GM12878 (cell line): ENCODE measurements at regions not wholly inside any gene's neighbourhood (a gene's known extent, or its start where the extent isn't known, plus 50 kb on each side); places are given as distances from the start of the nearest gene placed in this dataset.

Experiments used
- ATAC-seq: fragments of 200-7000 bp; cut with Tn5 transposase; 3 replicates; pipeline ENCODE4 v1.9.1; 2020; ENCODE audit warnings: mild to moderate bottlenecking, moderate library complexity
- BruUV-seq: library from RNA; stranded (reverse); fragments of 400-500 nt; replicated peaks from 2 replicates; lab custom pipeline; 2021; lab: Mats Ljungman, UMichigan
- CTCF ChIA-PET: fragments of 300-600 bp; sonication (Branson Sonifier 250); formaldehyde crosslinking; extraction: SDS; loops from one replicate; lab custom pipeline; 2021; ENCODE audit warnings: inconsistent platforms; lab: Yijun Ruan, JAX
- POLR2A ChIA-PET: fragments of 350-600 bp; formaldehyde crosslinking; extraction: SDS; loops from one replicate; lab custom pipeline; 2021; ENCODE audit warnings: inconsistent platforms; lab: Charles Lee
- RAD21 ChIA-PET: fragments of 300-600 bp; sonication (Branson Sonifier 250); formaldehyde crosslinking; loops from one replicate; lab custom pipeline; 2023; ENCODE audit warnings: antibody characterized with exemption; ENCODE audit not compliant: unreplicated experiment; lab: Charles Lee
- SMC1A ChIA-PET: fragments of 300-600 bp; sonication (Branson Sonifier 250); formaldehyde crosslinking; loops from one replicate; lab custom pipeline; 2023; ENCODE audit not compliant: unreplicated experiment, uncharacterized antibody; lab: Charles Lee
- DNase-seq: peaks from one replicate; pipeline ENCODE4 v3.0.0-alpha.2; 2011; ENCODE audit warnings: low read depth, low spot score
- FAIRE-seq: peaks from 3 replicates; lab custom pipeline; 2011; peaks lifted over from hg19 to GRCh38; lab: Jason Lieb, UNC
- H2AFZ ChIP-seq: 2 replicates; pipeline ENCODE4 v1.6.0; 2011; ENCODE audit warnings: low read depth, low read length, control low read depth; ENCODE audit not compliant: control insufficient read depth
- H3K27ac ChIP-seq: 2 replicates; pipeline ENCODE4 v1.5.1; 2011; ENCODE audit warnings: control low read depth; ENCODE audit not compliant: control insufficient read depth, insufficient read depth
- H3K27me3 ChIP-seq, 2 experiments: replicated peaks in 1 of 2; 2 replicates each; pipeline versions ENCODE4 v1.6.0 to v1.6.1; 2011; ENCODE audit warnings: low read length in 1 of 2; ENCODE audit not compliant: control insufficient read depth in 2 of 2, insufficient read depth in 2 of 2
- H3K36me3 ChIP-seq, 2 experiments: 2 replicates each; pipeline ENCODE4 v1.5.1; 2011; ENCODE audit warnings: low read length in 1 of 2; ENCODE audit not compliant: control insufficient read depth in 2 of 2, insufficient read depth in 2 of 2
- H3K4me1 ChIP-seq: 2 replicates; pipeline ENCODE4 v1.6.1; 2011; ENCODE audit warnings: mild to moderate bottlenecking, low read length, moderate library complexity, mixed read lengths; ENCODE audit not compliant: control insufficient read depth, insufficient read depth
- H3K4me2 ChIP-seq: 2 replicates; pipeline ENCODE4 v1.6.0; 2011; ENCODE audit warnings: control low read depth; ENCODE audit not compliant: control insufficient read depth, insufficient read depth
- H3K4me3 ChIP-seq: fragments of 200-600 bp; sonication (generic); 2 replicates; pipeline ENCODE4 v1.5.1; 2016
- H3K79me2 ChIP-seq: 2 replicates; pipeline ENCODE4 v1.6.0; 2011; ENCODE audit warnings: low read length; ENCODE audit not compliant: control insufficient read depth, insufficient read depth
- H3K9ac ChIP-seq: 2 replicates; pipeline ENCODE4 v1.8.0; 2011; ENCODE audit warnings: low read length, control low read depth, mixed read lengths; ENCODE audit not compliant: control insufficient read depth, insufficient read depth
- H3K9me3 ChIP-seq: replicated peaks from 3 replicates; pipeline ENCODE4 v1.5.1; 2011; ENCODE audit warnings: mild to moderate bottlenecking, low read length; ENCODE audit not compliant: control insufficient read depth, insufficient read depth
- H4K20me1 ChIP-seq: 2 replicates; pipeline ENCODE4 v1.6.0; 2011; ENCODE audit not compliant: control insufficient read depth, insufficient read depth
- NFIC ChIP-seq: IDR thresholded peaks from 2 replicates; pipeline ENCODE4 v1.6.1; 2012; ENCODE audit warnings: low read depth, mild to moderate bottlenecking, inconsistent platforms, low read length, moderate library complexity
- SUPT20H ChIP-seq: IDR thresholded peaks from 2 replicates; pipeline ENCODE4 v1.6.1; 2011; ENCODE audit warnings: low read depth, mild to moderate bottlenecking, low read length, moderate library complexity, borderline replicate concordance; ENCODE audit not compliant: control insufficient read depth
- WRNIP1 ChIP-seq: IDR thresholded peaks from 2 replicates; pipeline ENCODE4 v1.6.1; 2011; ENCODE audit warnings: low read depth, low read length, improper control_type of control experiment, borderline replicate concordance
- ZBED1 ChIP-seq: IDR thresholded peaks from 2 replicates; pipeline ENCODE4 v1.6.1; 2016; ENCODE audit warnings: borderline replicate concordance
- ZNF622 ChIP-seq: fragments of 450-650 bp; IDR thresholded peaks from 2 replicates; pipeline ENCODE4 v1.6.1; 2017; ENCODE audit warnings: mild to moderate bottlenecking, inconsistent platforms
- WGBS: methylation state at CpG from one replicate; pipeline ENCODE4 v1.1.6; 2016; ENCODE audit warnings: low lambda C conversion rate; ENCODE audit not compliant: insufficient replicate concordance, insufficient coverage; ENCODE audit errors: missing lambda C conversion rate; 5-methylcytosine and 5-hydroxymethylcytosine counted together
- in situ Hi-C: fragments of 300-500 bp; cut with MboI; formaldehyde crosslinking; loops from 9 replicates; pipeline ENCODE4 v1.14.3; 2018; ENCODE audit warnings: mixed read lengths
- intact Hi-C: fragments of 100-400 bp; cut with micrococcal nuclease; formaldehyde crosslinking; loops from one replicate; pipeline ENCODE4 v1.14.2; 2022; ENCODE audit not compliant: unreplicated experiment

DNA sequence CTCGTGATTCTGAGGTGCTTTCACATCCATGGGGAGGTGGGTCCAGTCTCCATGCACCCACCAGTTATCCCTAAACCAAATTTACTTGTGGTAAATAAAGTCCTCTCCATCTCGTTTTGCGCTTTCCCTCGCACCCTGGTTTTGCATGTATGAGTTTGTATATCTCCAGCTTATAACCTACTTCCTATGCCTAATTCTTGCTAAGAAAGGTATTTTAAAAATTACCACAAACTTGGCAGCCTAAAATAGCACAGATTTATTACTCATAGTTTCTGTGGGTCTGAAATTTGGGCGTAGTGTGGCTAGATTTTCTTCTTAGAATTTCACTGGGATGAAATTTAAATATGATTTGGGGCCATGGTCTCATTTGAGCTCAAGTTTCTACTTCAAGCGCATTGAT is 511.5 kb downstream of the NYAP2 start:
- CTCF ChIA-PET, result interaction anchor here (1.4 kb wide), 1 partner anchor 9 kb away, joined by 4 read pairs; no protein-coding TSS in a partner anchor

GRCh38 chr2:225895126-225895525 is 495.6 kb downstream of the NYAP2 start:
- FAIRE-seq, result no peak
- no peaks in the 10 kb centered on the region for H3K9me3 ChIP-seq
- no peak overlapping the region for H2AFZ ChIP-seq
- POLR2A ChIA-PET, result no interaction called here
- no peak for ATAC-seq
- 0% methylated on average over 1 of the region's 1 CpG for WGBS
- no peaks in the 10 kb centered on the region for H3K27me3 ChIP-seq
- SMC1A ChIA-PET, result interaction anchor here (1.2 kb wide), 1 partner anchor 908 kb away, joined by 4 read pairs; no protein-coding TSS in a partner anchor
- in situ Hi-C loops, result loop anchor here (10.0 kb wide), 1 partner anchor 1090 kb away; no protein-coding TSS in a partner anchor
- intact Hi-C loops, result no loop called here
- no peaks in the 10 kb centered on the region for H3K4me1 ChIP-seq
- no peak overlapping the region for H3K4me2 ChIP-seq
- BruUV-seq, result no TSS peak
- CTCF ChIA-PET, result interaction anchor here (1.4 kb wide), 1 partner anchor 9 kb away, joined by 3 read pairs; no protein-coding TSS in a partner anchor
- RAD21 ChIA-PET, result no interaction called here
- H4K20me1 ChIP-seq, result no peaks in the 10 kb centered on the region
- no peak overlapping the region for H3K9ac ChIP-seq
- H3K36me3 ChIP-seq, result no peaks in the 10 kb centered on the region
- no peak overlapping the region for H3K27ac ChIP-seq
- DNase-seq, result no peak
- no peak overlapping the region for H3K4me3 ChIP-seq
- no peaks in the 10 kb centered on the region for H3K79me2 ChIP-seq
- TF ChIP-seq WRNIP1, result no peak
- TF ChIP-seq NFIC, result no peak
- no peak for TF ChIP-seq ZBED1

More for the DNA sequence above, 511.5 kb downstream of the NYAP2 start:
- H3K9ac ChIP-seq, result no peak overlapping the region
- no peak for ATAC-seq
- no peaks in the 10 kb centered on the region for H4K20me1 ChIP-seq
- no peaks in the 10 kb centered on the region for H3K4me1 ChIP-seq
- H3K79me2 ChIP-seq, result no peaks in the 10 kb centered on the region
- no peak overlapping the region for H3K4me2 ChIP-seq
- WGBS, result 26% methylated on average over 6 of the region's 6 CpGs
- H3K27ac ChIP-seq, result no peak overlapping the region
- no peak for FAIRE-seq
- no peaks in the 10 kb centered on the region for H3K27me3 ChIP-seq
- TF ChIP-seq ZNF622 (no peak), SUPT20H (no peak)
- H3K4me3 ChIP-seq, result no peak overlapping the region
- intact Hi-C loops, result no loop called here
- no TSS peak for BruUV-seq
- ChIA-PET SMC1A (no interaction called here), RAD21 (no interaction called here), POLR2A (no interaction called here)
- H2AFZ ChIP-seq, result no peak overlapping the region
- H3K36me3 ChIP-seq, result no peaks in the 10 kb centered on the region
- in situ Hi-C loops, result no loop called here
- DNase-seq, result no peak
- no peaks in the 10 kb centered on the region for H3K9me3 ChIP-seq
